Body of pancreas (tissue), 4 donors: ENCODE measurements at regions not wholly inside any gene's neighbourhood (a gene's known extent, or its start where the extent isn't known, plus 50 kb on each side); places are given as distances from the start of the nearest gene placed in this dataset.

ENCODE experiments used
- ATAC-seq: fragments of 150-250 bp; one replicate; pipeline ENCODE4 v1.9.1; 2016
- DNase-seq, 4 donors: peaks; one replicate each; pipeline ENCODE4 v3.0.0-alpha.2; 2019
- H3K27ac ChIP-seq, 4 donors: fragments of 200-600 bp; sonication (generic); 1 replicate in 3 of 4; 2 replicates in 1 of 4; pipeline versions ENCODE4 v1.5.1 to v1.6.1; 2016 to 2019; ENCODE audit warnings: mild to moderate bottlenecking in 1 of 4, mixed read lengths in 1 of 4, moderate library complexity in 1 of 4
- H3K27me3 ChIP-seq, 2 donors: fragments of 200-600 bp; sonication (generic); one replicate each; pipeline ENCODE4 v1.6.0; 2016; ENCODE audit warnings: mild to moderate bottlenecking in 1 of 2
- H3K36me3 ChIP-seq, 2 donors: fragments of 200-600 bp; sonication (generic); replicated peaks in 1 of 2; 2 replicates each; pipeline ENCODE4 v1.5.1; 2016; ENCODE audit warnings: low read depth in 2 of 2; ENCODE audit not compliant: insufficient read depth in 1 of 2
- H3K4me1 ChIP-seq: fragments of 200-600 bp; sonication (generic); one replicate; pipeline ENCODE4 v1.6.0; 2016
- H3K4me3 ChIP-seq, 2 donors: fragments of 200-600 bp; sonication (generic); 1 replicate in 1 of 2; 2 replicates in 1 of 2; pipeline ENCODE4 v1.5.1; 2016 to 2019
- H3K9me3 ChIP-seq, 3 donors: fragments of 200-600 bp; sonication (generic); 1 replicate in 2 of 3; 2 replicates in 1 of 3; pipeline ENCODE4 v1.5.1; 2016
- CTCF ChIP-seq, 7 experiments: fragments of 450-650 bp in 4 of 7; fragments of 200-600 bp in 3 of 7; sonication (generic) in 3 of 7; IDR thresholded peaks; one replicate each; pipeline ENCODE4 v1.5.1; 2016 to 2019; ENCODE audit warnings: antibody characterized with exemption in 7 of 7
- POLR2A ChIP-seq, 3 donors: fragments of 450-650 bp; IDR thresholded peaks; one replicate each; pipeline ENCODE4 v1.6.1; 2016; ENCODE audit warnings: antibody characterized with exemption in 3 of 3, mild to moderate bottlenecking in 2 of 3
- WGBS, 2 donors: methylation state at CpG; one replicate each; pipeline ENCODE4 v1.1.5; 2017; 5-methylcytosine and 5-hydroxymethylcytosine counted together
- intact Hi-C: fragments of 100-400 bp; cut with DNase I; formaldehyde crosslinking; loops from one replicate; pipeline ENCODE4 v1.15.1; 2023

- H3K9me3 ChIP-seq, result no peaks in the 10 kb centered on the region
- peaks cover 4% of the 10 kb centered on the region for H3K4me1 ChIP-seq
- H3K36me3 ChIP-seq, result no peaks in the 10 kb centered on the region
- TF ChIP-seq CTCF (IDR thresholded peaks at IDR 0.05) (no peak), POLR2A (IDR thresholded peaks at IDR 0.05) (no peak)
- 44 to 47% methylated on average over 3 of the region's 3 CpGs for WGBS, 2 donors
- no peak overlapping the region for H3K27ac ChIP-seq
- H3K27me3 ChIP-seq, result no peaks in the 10 kb centered on the region
- DNase-seq (no peak), ATAC-seq (no peak)
- no peak overlapping the region for H3K4me3 ChIP-seq
- intact Hi-C loops, result no loop called here
These were observed 279.1 kb downstream of the PHF14 start for GRCh38 chr7:11252705-11253272.

- H3K36me3 ChIP-seq, result no peaks in the 10 kb centered on the region
- intact Hi-C loops, result no loop called here
- H3K27ac ChIP-seq, result no peak overlapping the region
- no peak for ATAC-seq
- no peak for TF ChIP-seq CTCF (IDR thresholded peaks at IDR 0.05)
- no peak for TF ChIP-seq POLR2A (IDR thresholded peaks at IDR 0.05)
- no peaks in the 10 kb centered on the region for H3K9me3 ChIP-seq
- 66 to 70% methylated on average over 4 of the region's 4 CpGs for WGBS, 2 donors
- no peaks in the 10 kb centered on the region for H3K27me3 ChIP-seq
- no peak overlapping the region for H3K4me3 ChIP-seq
- DNase-seq, result no peak
- H3K4me1 ChIP-seq, result peaks cover 3% of the 10 kb centered on the region
These were observed 282.8 kb downstream of the PHF14 start for GRCh38 chr7:11256501-11256900.

- ATAC-seq, result peak; percentile 40
- TF ChIP-seq CTCF (IDR thresholded peaks at IDR 0.05) (peak in 1 of 7 experiments; percentile 4), POLR2A (IDR thresholded peaks at IDR 0.05) (no peak)
- intact Hi-C loops, result no loop called here
- no peak overlapping the region for H3K27ac ChIP-seq
- no peaks in the 10 kb centered on the region for H3K9me3 ChIP-seq
- no peak overlapping the region for H3K4me3 ChIP-seq
- no peaks in the 10 kb centered on the region for H3K27me3 ChIP-seq
- peak; percentile 42 to 92 (median 56) for DNase-seq
- H3K36me3 ChIP-seq, result no peaks in the 10 kb centered on the region
- H3K4me1 ChIP-seq, result peaks cover 5% of the 10 kb centered on the region
These were observed 287.8 kb downstream of the PHF14 start for GRCh38 chr7:11261470-11261869.

GRCh38 chr7:11266101-11266500, 292.4 kb downstream of the PHF14 start:
- no peak for TF ChIP-seq POLR2A (IDR thresholded peaks at IDR 0.05)
- no peak for TF ChIP-seq CTCF (IDR thresholded peaks at IDR 0.05)
- no peaks in the 10 kb centered on the region for H3K9me3 ChIP-seq
- 38 to 58% methylated on average over 2 of the region's 2 CpGs for WGBS, 2 donors

GRCh38 chr7:11272352-11272751, 298.7 kb downstream of the PHF14 start:
- H3K4me1 ChIP-seq, result no peaks in the 10 kb centered on the region
- no peak overlapping the region for H3K4me3 ChIP-seq
- intact Hi-C loops, result no loop called here
- DNase-seq (no peak), ATAC-seq (no peak)
- no peaks in the 10 kb centered on the region for H3K36me3 ChIP-seq
- H3K27ac ChIP-seq, result no peak overlapping the region
- H3K27me3 ChIP-seq, result no peaks in the 10 kb centered on the region
- H3K9me3 ChIP-seq, result no peaks in the 10 kb centered on the region
- 60 to 63% methylated on average over 2 of the region's 2 CpGs for WGBS, 2 donors
- TF ChIP-seq CTCF (IDR thresholded peaks at IDR 0.05) (no peak), POLR2A (IDR thresholded peaks at IDR 0.05) (no peak)

More at GRCh38 chr7:11266101-11266500, 292.4 kb downstream of the PHF14 start:
- H3K27ac ChIP-seq, result no peak overlapping the region
- H3K27me3 ChIP-seq, result no peaks in the 10 kb centered on the region
- DNase-seq (no peak), ATAC-seq (no peak)
- no peaks in the 10 kb centered on the region for H3K36me3 ChIP-seq
- peaks cover 5% of the 10 kb centered on the region for H3K4me1 ChIP-seq
- H3K4me3 ChIP-seq, result no peak overlapping the region
- intact Hi-C loops, result no loop called here
